Left colon (tissue), 2 donors: ENCODE measurements at regions not wholly inside any gene's neighbourhood (a gene's known extent, or its start where the extent isn't known, plus 50 kb on each side); places are given as distances from the start of the nearest gene placed in this dataset.

Experiments used
- ATAC-seq: fragments of 200-7000 bp; cut with Tn5 transposase; one replicate; pipeline ENCODE4 v1.9.1; 2020; ENCODE audit warnings: mild to moderate bottlenecking, moderate library complexity
- DNase-seq, 2 donors: peaks; one replicate each; pipeline ENCODE4 v3.0.0-alpha.2; 2020
- intact Hi-C, 2 donors: fragments of 100-400 bp; cut with DNase I in 1 of 2; cut with micrococcal nuclease in 1 of 2; formaldehyde crosslinking; loops; one replicate each; pipeline versions ENCODE4 v1.11.2 to v1.14.0; 2022; cut with DNase I, micrococcal nuclease
- donor health status: DM: no; HTN: no; CAD: no.
- donor health status: DM: yes; HTN: yes; CAD: no.

DNA sequence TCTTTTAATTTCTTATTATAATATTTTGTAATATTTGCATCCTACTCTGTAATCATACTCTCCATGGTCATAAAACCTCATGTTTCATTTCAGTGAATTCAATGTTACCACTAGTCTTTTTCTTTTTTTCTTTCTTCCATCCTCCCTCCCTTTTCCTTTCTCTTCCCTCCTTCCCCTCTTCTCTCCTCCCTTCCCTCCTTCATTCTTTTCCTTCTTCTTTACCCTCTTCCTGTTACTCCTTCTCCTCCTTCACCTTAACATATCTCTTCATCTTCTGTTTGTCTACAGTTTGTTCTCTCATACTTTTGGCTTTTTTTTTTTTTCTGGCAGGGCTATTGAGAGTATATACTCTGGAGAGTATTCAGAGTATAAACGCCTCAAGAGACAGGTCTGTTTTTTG is 491.6 kb upstream of the ID2 start:
- intact Hi-C loops, result no loop called here
- DNase-seq (no peak), ATAC-seq (no peak)

DNA sequence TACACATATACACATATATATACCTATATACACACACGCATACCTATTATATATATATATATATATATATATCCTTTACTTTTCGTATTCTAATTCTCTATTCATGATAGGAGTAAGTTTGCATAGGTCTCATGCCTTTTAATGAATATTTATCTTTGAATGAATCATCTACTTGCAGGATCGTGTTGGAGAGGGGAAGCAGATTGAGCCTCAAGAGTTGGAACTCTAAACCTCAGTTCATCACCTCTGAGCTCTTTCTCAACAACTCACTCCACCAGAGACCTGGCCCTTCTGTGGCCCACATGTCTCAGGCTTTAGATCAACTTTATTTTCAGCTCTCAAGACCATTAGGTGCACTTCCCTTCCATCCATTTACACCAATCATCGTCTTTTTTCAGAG is 490.4 kb upstream of the ID2 start:
- ATAC-seq, result no peak
- intact Hi-C loops, result no loop called here
- no peak for DNase-seq

DNA sequence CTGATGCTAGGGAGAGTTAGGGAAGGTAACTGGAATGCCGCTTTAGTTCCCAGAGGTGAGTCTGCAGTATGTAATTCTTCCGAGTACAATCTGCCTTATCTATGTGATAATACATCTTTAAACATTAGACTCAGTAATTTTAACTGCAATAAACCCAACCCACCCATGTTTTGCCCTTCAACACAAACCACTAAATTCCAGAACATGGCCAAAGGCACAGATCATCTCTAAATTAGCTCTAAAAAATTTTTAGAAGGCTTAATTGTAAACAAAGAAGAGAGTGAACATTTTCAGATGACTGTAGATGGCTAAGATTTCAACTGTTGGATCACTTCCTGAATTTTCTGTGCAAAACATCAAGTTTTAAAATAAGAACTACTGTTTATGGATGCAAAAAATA is 488.7 kb upstream of the ID2 start:
- intact Hi-C loops, result no loop called here
- DNase-seq (no peak), ATAC-seq (no peak)

DNA sequence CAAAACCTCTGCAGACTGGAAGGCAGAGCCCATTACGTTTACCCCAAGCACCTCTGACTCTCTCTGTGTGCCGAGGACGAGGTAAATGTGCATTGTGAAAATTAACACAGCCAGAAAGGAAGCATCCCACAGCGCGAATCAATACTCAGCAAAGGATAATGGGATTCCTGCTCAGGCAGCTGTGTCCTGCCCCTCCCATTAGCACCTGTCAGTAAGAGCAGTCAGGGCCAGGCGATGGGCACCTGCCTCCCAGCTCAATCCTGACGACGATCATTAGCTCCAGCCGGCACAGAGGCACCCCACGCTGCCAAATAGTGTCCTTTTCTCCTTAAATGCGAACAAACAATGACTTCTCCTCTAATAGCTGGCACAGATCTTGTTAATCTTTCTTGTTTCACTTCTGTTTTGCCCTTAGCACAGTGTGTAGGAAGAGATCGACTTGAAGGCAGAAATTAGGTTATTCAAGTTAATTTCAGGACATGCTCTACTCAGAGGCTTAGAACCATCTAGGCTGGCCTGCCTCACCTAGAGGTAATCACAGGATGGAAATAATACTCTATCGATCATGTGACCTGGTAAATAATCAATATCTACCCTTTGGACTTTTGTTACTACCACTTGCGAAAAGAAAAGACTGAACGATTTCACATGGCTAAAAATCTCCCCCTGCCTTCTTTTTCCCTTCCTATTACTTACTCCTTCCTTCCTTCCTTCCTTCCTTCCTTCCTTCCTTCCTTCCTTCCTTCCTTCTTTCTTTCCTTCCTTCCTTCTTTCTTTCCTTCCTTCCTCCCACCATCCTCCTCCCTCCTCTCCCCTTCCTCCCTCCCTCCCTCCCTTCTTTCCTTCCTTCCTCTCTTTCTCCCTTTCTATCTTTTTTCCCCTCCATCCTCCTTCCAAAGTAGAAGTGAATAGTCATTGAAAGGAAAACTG is 487.9 kb upstream of the ID2 start:
- ATAC-seq (peak; percentile 51), DNase-seq (no peak)
- intact Hi-C loops, result no loop called here

DNA sequence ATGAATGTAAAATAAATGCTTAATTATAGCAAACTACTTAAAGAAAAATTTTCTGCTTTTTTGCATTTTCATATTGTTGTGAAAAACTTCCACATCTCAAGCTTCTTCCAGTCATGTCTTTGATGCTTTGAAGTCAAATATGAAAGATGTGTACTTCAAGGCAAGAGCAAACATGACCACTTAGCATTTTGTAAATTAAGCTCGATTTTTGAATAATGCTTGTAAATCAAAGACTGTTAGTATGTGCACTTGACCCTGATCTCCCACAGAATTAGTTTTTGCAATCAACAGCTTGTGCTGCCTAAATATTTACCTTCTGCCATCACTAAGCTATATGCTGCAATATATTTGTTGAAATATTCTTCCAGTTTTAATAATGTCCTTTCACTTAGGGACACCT is 486.1 kb upstream of the ID2 start:
- no peak for ATAC-seq
- no peak for DNase-seq
- intact Hi-C loops, result no loop called here

DNA sequence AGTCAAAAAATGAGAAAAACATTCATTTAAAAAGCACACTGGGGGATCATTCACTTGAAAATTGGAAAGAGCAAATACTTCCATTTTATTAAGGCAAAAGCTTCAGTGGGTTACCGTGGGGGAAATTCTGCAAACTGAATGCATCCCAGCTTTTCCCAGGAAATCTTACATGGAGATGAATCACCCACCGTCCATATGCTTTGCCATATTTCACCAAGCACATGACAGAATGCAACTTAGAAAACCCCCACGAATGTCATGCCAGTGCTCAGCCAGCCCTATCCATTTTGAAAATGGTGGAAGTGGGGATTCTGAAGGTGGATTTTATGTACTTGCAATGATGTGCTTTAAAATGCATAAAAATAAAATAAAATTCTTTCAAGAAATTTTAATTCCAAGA is 485.5 kb upstream of the ID2 start:
- DNase-seq (no peak), ATAC-seq (no peak)
- intact Hi-C loops, result no loop called here

DNA sequence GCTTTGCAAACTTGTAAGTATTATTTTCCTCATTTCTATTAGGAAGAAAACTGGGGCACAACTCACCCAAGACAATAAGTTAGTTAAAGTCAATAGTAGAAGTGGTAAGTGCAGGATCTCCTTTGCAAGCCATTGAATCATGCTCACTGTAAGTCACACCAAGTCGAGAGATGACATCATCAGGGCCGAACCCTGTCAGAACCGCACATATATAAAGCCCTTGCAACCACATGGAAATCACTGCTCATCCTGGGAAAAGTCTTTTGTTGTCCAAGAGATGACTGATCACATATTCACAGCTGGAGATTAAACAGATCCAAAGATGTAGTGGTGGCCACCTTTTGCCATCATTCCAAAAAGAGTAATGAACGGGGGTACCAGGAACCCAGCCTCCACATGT is 484.8 kb upstream of the ID2 start:
- DNase-seq, result no peak
- intact Hi-C loops, result no loop called here
- ATAC-seq, result no peak

DNA sequence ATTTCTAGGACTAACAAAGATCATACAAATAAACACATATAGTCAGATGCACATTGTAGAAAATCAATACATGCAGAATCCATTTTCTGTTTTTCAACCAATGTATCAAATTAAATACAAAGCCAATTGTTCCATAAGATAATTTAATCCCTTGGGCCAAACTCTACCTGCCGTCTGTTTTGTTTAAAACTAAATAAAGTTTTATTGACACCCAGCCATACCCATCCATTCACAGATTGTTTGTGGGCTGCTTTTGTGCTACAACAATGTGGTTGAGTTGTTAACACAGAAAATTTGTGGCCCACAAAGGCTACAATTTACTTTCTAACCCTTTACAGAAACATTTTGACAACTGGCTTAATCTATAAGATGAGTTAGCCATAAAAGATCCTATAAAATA is 484.0 kb upstream of the ID2 start:
- intact Hi-C loops, result no loop called here
- DNase-seq (no peak), ATAC-seq (no peak)

DNA sequence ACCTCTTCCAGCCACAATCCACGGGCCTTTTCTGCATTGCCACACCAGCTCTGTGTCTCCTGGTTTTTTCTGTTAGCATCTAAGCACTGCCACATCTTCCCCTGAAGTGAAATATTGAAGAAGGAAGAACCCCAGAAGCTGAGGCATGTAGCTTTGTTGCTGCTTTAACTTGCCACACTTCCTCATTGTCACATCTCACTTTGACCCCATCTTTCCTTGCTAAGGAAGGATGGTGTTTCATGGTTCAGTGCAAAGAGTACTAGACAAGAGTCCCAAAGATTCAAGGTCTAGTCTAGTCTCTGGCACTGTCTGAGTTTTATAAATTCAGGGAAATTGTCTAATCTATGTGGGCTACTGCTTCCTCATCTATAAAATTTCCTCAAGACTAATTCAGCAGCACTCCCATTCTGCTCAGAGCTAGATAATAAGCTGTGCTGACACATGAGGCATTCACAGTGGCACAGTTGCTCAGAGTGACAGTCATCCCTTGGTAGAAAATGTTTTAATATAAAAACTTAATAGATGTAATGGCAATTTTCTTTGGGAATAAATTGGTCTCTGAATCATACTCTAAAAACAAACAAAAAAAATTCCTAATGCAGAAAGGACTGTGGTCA is 483.0 kb upstream of the ID2 start:
- DNase-seq (no peak), ATAC-seq (peak; percentile 58)
- intact Hi-C loops, result no loop called here

DNA sequence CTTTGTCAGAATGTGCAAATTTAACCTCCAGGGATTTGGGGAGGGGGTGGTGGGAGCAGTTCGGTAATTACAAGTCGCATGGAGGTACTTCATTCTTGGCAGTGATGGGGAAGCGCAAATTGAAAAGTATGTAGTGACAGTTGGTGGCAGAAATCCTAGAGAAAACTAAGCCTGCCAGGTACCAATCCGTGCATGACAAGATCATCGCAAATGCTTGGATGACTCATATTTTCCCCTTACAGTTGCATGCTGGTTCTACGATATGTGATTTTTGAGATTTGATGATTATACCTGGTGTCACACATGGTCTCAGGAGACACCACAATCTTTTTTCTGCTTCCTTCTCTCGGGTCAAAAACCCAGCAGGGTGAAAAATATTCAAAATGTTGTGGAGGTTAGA is 479.7 kb upstream of the ID2 start:
- intact Hi-C loops, result no loop called here
- DNase-seq (no peak), ATAC-seq (no peak)

DNA sequence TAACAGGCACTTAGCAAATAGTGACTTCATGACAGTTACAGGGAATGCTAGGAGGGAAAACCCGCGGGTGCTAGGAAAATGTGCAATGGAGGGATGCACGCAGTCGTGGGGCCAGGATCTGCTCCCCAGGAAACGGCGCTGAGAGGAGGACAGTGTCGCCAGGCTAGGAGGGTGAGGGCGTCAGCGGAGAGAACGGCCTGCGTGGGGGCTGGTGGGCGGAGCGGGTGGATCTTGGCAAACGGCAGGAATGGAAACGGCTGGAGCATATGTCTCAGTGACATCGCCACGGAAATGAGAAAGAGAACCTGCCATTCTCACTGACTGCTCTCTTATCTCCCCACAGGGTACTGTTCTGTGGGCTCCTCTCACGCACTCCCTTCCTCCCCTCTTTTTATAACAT is 478.5 kb upstream of the ID2 start:
- DNase-seq (no peak), ATAC-seq (no peak)
- intact Hi-C loops, result no loop called here

DNA sequence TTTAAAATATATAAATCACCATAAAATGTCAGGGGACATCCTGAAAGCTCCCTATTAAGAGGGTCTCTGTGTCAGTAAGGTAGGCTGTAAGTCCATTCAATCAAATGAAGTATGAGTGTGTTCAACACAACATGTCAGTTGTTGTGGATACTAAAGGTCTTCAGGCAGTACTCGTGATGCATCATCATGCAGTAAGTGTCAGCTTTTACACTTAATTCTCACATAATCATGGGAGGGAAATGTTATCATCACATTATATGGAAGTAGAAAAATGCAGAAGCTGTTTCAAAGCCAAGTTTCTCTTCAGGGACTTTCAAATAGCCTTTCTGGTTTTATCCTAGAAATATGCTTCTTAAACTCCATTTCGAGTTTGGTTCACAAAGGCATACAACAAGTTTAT is 477.1 kb upstream of the ID2 start:
- ATAC-seq, result no peak
- intact Hi-C loops, result no loop called here

DNA sequence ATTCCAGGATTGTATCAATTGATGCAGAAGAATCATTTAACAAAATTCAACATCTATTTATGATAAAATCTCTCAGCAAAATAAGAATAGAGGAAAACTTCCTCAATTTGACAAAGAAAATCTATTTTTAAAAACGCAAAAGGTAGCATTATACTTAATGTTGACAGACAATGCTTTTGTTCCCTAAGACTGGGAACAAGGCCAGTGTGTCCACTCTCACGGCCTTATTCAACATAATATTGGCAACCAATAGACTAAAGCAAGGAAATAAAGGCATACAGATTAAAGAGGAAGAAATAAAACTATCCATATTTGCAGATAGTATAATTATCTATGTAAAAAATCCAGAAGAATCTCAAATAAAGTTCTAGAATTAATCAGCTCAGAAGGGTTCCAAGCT is 472.4 kb upstream of the ID2 start:
- intact Hi-C loops, result no loop called here
- DNase-seq (no peak), ATAC-seq (no peak)

More for the DNA sequence above, 477.1 kb upstream of the ID2 start:
- no peak for DNase-seq

DNA sequence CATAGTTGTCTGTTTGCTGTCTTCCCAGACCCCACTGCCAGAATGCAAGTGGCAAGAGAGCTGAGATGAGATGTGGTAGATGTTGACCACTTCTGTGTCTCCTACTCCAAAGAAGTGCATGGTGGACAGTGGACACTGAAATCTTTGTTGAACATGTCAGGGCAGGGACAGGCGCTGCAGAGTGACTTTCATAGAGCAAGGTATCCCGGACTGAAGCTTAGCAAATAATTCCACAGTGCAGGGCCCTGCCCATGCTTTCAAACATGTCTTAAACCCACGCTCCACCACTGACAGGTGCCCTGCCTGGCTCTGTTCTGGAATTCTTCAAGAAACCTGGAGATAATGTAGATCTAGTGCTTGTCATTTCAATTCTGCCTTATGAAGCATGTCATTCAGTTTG is 470.5 kb upstream of the ID2 start:
- no peak for DNase-seq
- ATAC-seq, result peak; percentile 76
- intact Hi-C loops, result no loop called here

DNA sequence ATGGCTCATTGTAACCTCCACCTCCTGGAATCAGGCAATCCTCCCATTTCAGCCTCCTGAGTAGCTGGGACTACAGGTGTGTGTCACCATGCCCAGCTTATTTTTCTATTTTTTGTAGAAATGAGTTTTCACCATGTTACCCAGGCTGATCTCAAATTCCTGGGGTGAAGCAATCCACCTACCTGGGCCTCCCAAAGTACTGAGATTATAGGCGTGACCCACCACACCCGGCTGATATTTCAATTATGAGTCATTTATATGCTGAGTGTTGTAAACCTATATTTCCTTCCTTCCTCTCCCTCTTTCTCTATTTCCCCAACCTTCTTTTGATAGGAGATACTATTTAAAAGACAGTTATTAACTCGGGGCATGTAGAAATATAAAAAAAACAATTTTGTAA is 469.6 kb upstream of the ID2 start:
- intact Hi-C loops, result no loop called here
- DNase-seq, result peak in 1 of 2 donors; percentile 37
- ATAC-seq, result peak; percentile 96

DNA sequence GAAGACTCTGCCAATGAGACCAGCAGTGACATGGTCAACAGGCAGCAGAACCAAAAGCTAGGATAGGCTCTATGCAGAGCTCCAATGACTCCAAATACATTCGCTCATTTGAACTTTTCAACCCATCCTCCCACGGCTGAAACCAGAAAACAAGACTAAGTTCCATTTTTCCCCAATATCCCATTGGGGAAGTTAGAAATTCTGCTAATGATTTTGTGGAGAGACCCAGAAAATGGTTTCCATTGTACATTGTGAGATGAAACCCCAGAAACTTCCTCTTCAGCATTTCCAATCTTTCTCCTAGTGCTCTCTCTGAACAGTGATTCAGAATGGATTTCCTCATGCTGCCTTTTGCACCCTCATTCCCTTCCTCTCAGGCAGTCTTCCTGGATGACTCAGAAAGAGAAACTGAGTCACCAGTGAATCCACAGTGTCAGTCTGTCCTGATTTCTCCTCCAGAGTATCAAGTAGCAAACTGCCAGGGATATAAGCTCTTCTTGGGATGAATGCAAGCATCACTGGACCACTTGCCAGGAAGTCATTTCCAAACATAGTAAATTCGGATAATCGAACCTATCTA is 467.7 kb upstream of the ID2 start:
- ATAC-seq (no peak), DNase-seq (no peak)
- intact Hi-C loops, result no loop called here

DNA sequence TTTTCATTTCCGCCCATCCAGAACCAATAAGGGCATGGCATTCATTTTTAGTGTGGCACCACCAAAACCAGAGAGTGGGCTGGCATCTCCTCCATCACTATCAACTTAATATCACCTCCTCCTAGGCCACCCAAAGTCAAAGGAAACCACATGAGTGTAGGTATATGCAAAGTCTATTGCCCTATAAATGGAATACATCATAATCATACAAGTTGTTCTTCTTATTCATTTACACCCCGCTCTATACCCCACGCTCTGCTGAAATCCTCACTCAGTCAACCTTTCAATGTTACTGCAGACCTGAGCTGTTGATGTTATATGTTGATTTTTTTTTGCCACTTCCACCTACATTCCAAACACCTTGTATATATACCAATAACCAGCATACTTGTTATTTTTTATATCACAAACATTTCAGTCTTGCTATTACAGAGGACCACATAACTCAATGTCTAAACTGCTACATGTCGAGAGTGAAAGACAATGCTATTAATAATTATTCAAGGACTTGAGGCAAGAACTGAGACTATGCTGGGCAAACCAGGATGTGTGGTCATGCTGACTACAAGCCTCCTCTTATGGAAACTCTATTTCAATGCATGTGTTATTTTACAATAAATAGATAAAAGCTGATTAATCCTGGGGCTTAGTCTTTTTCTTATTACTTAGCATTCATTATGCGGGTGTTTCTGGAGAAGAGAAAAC is 466.5 kb upstream of the ID2 start:
- no peak for DNase-seq
- intact Hi-C loops, result no loop called here
- ATAC-seq, result no peak

DNA sequence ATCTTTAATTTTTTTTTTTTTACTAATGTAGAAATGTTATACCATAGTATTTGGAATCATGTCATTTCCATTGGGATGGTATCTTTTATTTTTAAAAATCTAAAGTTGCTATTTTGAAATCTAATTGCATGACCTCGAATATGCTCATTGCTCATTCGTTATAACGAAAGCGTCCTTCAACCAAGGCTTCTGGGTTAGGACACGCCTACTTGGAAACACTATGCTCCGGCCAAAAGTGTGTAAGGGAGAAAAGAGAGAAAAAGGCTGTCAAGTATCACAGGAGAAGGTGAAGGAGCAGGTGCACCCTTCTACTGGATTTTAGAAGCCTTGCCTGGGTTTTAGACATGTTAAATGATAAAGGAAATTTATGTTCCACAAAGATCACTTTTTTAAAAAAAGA is 465.9 kb upstream of the ID2 start:
- DNase-seq, result no peak
- ATAC-seq, result no peak
- intact Hi-C loops, result no loop called here

DNA sequence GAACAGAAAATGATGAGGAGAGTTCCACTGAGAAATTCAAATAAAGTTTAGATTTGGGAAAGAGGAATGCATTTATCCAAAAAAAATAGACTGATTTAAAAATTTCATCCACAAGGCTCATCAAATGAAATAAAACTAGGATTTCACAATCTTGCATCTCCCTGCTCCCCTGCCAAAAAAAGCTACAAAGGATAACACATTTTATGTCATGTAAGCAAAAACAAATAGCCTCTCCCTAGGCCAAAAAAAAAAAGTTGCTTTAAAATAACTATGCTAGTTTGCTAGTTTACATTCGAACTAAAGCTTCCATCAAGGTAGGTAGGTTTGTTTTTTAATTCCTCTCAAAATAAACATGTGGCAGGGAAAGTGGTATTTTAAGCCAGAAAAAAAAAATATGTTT is 465.5 kb upstream of the ID2 start:
- no peak for DNase-seq
- no peak for ATAC-seq
- intact Hi-C loops, result no loop called here

DNA sequence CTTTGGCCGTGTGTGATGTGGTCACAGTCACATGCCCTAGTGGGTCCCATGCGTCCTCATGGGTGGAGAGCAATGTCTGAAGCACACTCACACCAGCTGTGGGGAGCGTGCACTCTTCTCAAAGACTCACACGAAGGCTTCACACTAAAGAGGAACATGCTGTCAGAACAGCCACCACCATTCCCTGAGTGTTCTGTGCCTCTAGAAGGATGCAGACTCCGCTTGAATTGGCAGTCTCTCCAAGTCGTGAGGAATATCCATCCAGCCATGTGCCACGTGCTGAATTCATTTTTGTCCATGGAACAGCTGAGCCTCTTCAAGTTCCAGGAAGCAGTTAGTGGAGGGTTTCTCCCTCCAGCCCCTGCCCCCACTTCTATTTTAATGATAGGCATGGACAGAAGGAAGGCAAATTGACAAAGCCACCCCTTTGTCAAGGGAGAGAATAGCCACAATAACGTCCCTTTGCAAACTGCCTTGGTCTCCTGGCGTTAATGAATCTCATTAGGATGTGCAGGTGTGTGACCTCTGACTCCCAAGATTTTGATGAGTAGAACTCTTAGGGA is 464.3 kb upstream of the ID2 start:
- DNase-seq (no peak), ATAC-seq (no peak)
- intact Hi-C loops, result no loop called here
